Calu3 (cell line): ENCODE measurements at regions not wholly inside any gene's neighbourhood (a gene's known extent, or its start where the extent isn't known, plus 50 kb on each side); places are given as distances from the start of the nearest gene placed in this dataset.

ENCODE experiments used
- BruUV-seq: library from RNA; stranded (reverse); fragments of 400-500 nt; replicated peaks from 2 replicates; lab custom pipeline; 2021; lab: Mats Ljungman, UMichigan
- CTCF ChIA-PET: fragments of 300-600 bp; sonication (Branson Sonifier 250); formaldehyde crosslinking; loops from one replicate; lab custom pipeline; 2022; ENCODE audit warnings: antibody characterized with exemption; lab: Charles Lee
- DNase-seq: peaks from one replicate; pipeline ENCODE4 v3.0.0; 2022
- H3K27ac Mint-ChIP-seq: one replicate; pipeline ENCODE4 v1.8.0; 2022; ENCODE audit warnings: mixed read lengths; ENCODE audit not compliant: unreplicated experiment
- H3K27me3 Mint-ChIP-seq: one replicate; pipeline ENCODE4 v1.8.0; 2022; ENCODE audit warnings: mixed read lengths; ENCODE audit not compliant: unreplicated experiment
- H3K36me3 Mint-ChIP-seq: one replicate; pipeline ENCODE4 v1.8.0; 2022; ENCODE audit warnings: mild to moderate bottlenecking, moderate library complexity, mixed read lengths; ENCODE audit not compliant: insufficient read depth, unreplicated experiment
- H3K4me1 Mint-ChIP-seq: one replicate; pipeline ENCODE4 v1.8.0; 2022; ENCODE audit warnings: mild to moderate bottlenecking, low read depth, mixed read lengths; ENCODE audit not compliant: unreplicated experiment
- H3K4me3 Mint-ChIP-seq: one replicate; pipeline ENCODE4 v1.8.0; 2022; ENCODE audit warnings: mild to moderate bottlenecking, low read depth, moderate library complexity, mixed read lengths; ENCODE audit not compliant: unreplicated experiment
- H3K9me3 Mint-ChIP-seq: one replicate; pipeline ENCODE4 v1.8.0; 2022; ENCODE audit warnings: low read depth, mixed read lengths; ENCODE audit not compliant: unreplicated experiment
- CTCF ChIP-seq: fragments of 200-600 bp; IDR thresholded peaks from one replicate; pipeline ENCODE4 v1.8.0; 2022; ENCODE audit warnings: antibody characterized with exemption; ENCODE audit not compliant: unreplicated experiment
- intact Hi-C: fragments of 100-400 bp; cut with micrococcal nuclease; formaldehyde crosslinking; loops from one replicate; pipeline ENCODE4 v1.10.0; 2022; ENCODE audit not compliant: unreplicated experiment

GRCh38 chr2:193868833-193869232, 1674.1 kb upstream of the TMEFF2 start:
- H3K4me1 Mint-ChIP-seq = no peaks in the 10 kb centered on the region
- H3K9me3 Mint-ChIP-seq = peaks cover 2% of the 10 kb centered on the region
- CTCF ChIA-PET = no interaction called here
- TF ChIP-seq CTCF = no peak
- no peaks in the 10 kb centered on the region for H3K36me3 Mint-ChIP-seq
- no TSS peak for BruUV-seq
- intact Hi-C loops = no loop called here
- no peak overlapping the region for H3K4me3 Mint-ChIP-seq
- no peaks in the 10 kb centered on the region for H3K27me3 Mint-ChIP-seq
- no peak for DNase-seq
- H3K27ac Mint-ChIP-seq = no peak overlapping the region

GRCh38 chr2:193868132-193868531, 1673.4 kb upstream of the TMEFF2 start:
- CTCF ChIA-PET = no interaction called here
- intact Hi-C loops = no loop called here
- no peaks in the 10 kb centered on the region for H3K4me1 Mint-ChIP-seq
- H3K27ac Mint-ChIP-seq = no peak overlapping the region
- no peak for DNase-seq
- no peak for TF ChIP-seq CTCF
- H3K4me3 Mint-ChIP-seq = no peak overlapping the region
- BruUV-seq = no TSS peak
- H3K27me3 Mint-ChIP-seq = no peaks in the 10 kb centered on the region
- peaks cover 2% of the 10 kb centered on the region for H3K9me3 Mint-ChIP-seq
- no peaks in the 10 kb centered on the region for H3K36me3 Mint-ChIP-seq

- peaks cover 2% of the 10 kb centered on the region for H3K9me3 Mint-ChIP-seq
- no peak for TF ChIP-seq CTCF
- H3K27me3 Mint-ChIP-seq = no peaks in the 10 kb centered on the region
- no TSS peak for BruUV-seq
- no peaks in the 10 kb centered on the region for H3K36me3 Mint-ChIP-seq
- H3K27ac Mint-ChIP-seq = no peak overlapping the region
- CTCF ChIA-PET = no interaction called here
- intact Hi-C loops = no loop called here
- DNase-seq = no peak
- H3K4me1 Mint-ChIP-seq = no peaks in the 10 kb centered on the region
- no peak overlapping the region for H3K4me3 Mint-ChIP-seq
These were observed 1672.7 kb upstream of the TMEFF2 start for GRCh38 chr2:193867454-193867853.

- H3K36me3 Mint-ChIP-seq = no peaks in the 10 kb centered on the region
- no peak for DNase-seq
- intact Hi-C loops = no loop called here
These were observed 1666.8 kb upstream of the TMEFF2 start for GRCh38 chr2:193861557-193861956.

More at GRCh38 chr2:193861557-193861956, 1666.8 kb upstream of the TMEFF2 start:
- Mint-ChIP-seq H3K27ac (no peak overlapping the region), H3K27me3 (no peaks in the 10 kb centered on the region), H3K4me3 (no peak overlapping the region), H3K9me3 (no peaks in the 10 kb centered on the region), H3K4me1 (no peaks in the 10 kb centered on the region)
- no TSS peak for BruUV-seq
- TF ChIP-seq CTCF = peak; percentile 28
- CTCF ChIA-PET = no interaction called here
